GM12878 (cell line): ENCODE measurements at regions not wholly inside any gene's neighbourhood (a gene's known extent, or its start where the extent isn't known, plus 50 kb on each side); places are given as distances from the start of the nearest gene placed in this dataset.
"Not testable (repeated sequence)": the region's sequence is repeated elsewhere in the genome, so short reads cannot be mapped to it uniquely, and the experiment has no call there.

Experiments
- ATAC-seq: fragments of 200-7000 bp; cut with Tn5 transposase; 3 replicates; pipeline ENCODE4 v1.9.1; 2020; ENCODE audit warnings: mild to moderate bottlenecking, moderate library complexity
- BruUV-seq: library from RNA; stranded (reverse); fragments of 400-500 nt; replicated peaks from 2 replicates; lab custom pipeline; 2021; lab: Mats Ljungman, UMichigan
- CTCF ChIA-PET: fragments of 300-600 bp; sonication (Branson Sonifier 250); formaldehyde crosslinking; extraction: SDS; loops from one replicate; lab custom pipeline; 2021; ENCODE audit warnings: inconsistent platforms; lab: Yijun Ruan, JAX
- POLR2A ChIA-PET: fragments of 350-600 bp; formaldehyde crosslinking; extraction: SDS; loops from one replicate; lab custom pipeline; 2021; ENCODE audit warnings: inconsistent platforms; lab: Charles Lee
- RAD21 ChIA-PET: fragments of 300-600 bp; sonication (Branson Sonifier 250); formaldehyde crosslinking; loops from one replicate; lab custom pipeline; 2023; ENCODE audit warnings: antibody characterized with exemption; ENCODE audit not compliant: unreplicated experiment; lab: Charles Lee
- SMC1A ChIA-PET: fragments of 300-600 bp; sonication (Branson Sonifier 250); formaldehyde crosslinking; loops from one replicate; lab custom pipeline; 2023; ENCODE audit not compliant: unreplicated experiment, uncharacterized antibody; lab: Charles Lee
- DNase-seq: peaks from one replicate; pipeline ENCODE4 v3.0.0-alpha.2; 2011; ENCODE audit warnings: low read depth, low spot score
- FAIRE-seq: peaks from 3 replicates; lab custom pipeline; 2011; peaks lifted over from hg19 to GRCh38; lab: Jason Lieb, UNC
- H2AFZ ChIP-seq: 2 replicates; pipeline ENCODE4 v1.6.0; 2011; ENCODE audit warnings: low read depth, low read length, control low read depth; ENCODE audit not compliant: control insufficient read depth
- H3K27ac ChIP-seq: 2 replicates; pipeline ENCODE4 v1.5.1; 2011; ENCODE audit warnings: control low read depth; ENCODE audit not compliant: control insufficient read depth, insufficient read depth
- H3K27me3 ChIP-seq, 2 experiments: replicated peaks in 1 of 2; 2 replicates each; pipeline versions ENCODE4 v1.6.0 to v1.6.1; 2011; ENCODE audit warnings: low read length in 1 of 2; ENCODE audit not compliant: control insufficient read depth in 2 of 2, insufficient read depth in 2 of 2
- H3K36me3 ChIP-seq, 2 experiments: 2 replicates each; pipeline ENCODE4 v1.5.1; 2011; ENCODE audit warnings: low read length in 1 of 2; ENCODE audit not compliant: control insufficient read depth in 2 of 2, insufficient read depth in 2 of 2
- H3K4me1 ChIP-seq: 2 replicates; pipeline ENCODE4 v1.6.1; 2011; ENCODE audit warnings: mild to moderate bottlenecking, low read length, moderate library complexity, mixed read lengths; ENCODE audit not compliant: control insufficient read depth, insufficient read depth
- H3K4me2 ChIP-seq: 2 replicates; pipeline ENCODE4 v1.6.0; 2011; ENCODE audit warnings: control low read depth; ENCODE audit not compliant: control insufficient read depth, insufficient read depth
- H3K4me3 ChIP-seq: fragments of 200-600 bp; sonication (generic); 2 replicates; pipeline ENCODE4 v1.5.1; 2016
- H3K79me2 ChIP-seq: 2 replicates; pipeline ENCODE4 v1.6.0; 2011; ENCODE audit warnings: low read length; ENCODE audit not compliant: control insufficient read depth, insufficient read depth
- H3K9ac ChIP-seq: 2 replicates; pipeline ENCODE4 v1.8.0; 2011; ENCODE audit warnings: low read length, control low read depth, mixed read lengths; ENCODE audit not compliant: control insufficient read depth, insufficient read depth
- H3K9me3 ChIP-seq: replicated peaks from 3 replicates; pipeline ENCODE4 v1.5.1; 2011; ENCODE audit warnings: mild to moderate bottlenecking, low read length; ENCODE audit not compliant: control insufficient read depth, insufficient read depth
- H4K20me1 ChIP-seq: 2 replicates; pipeline ENCODE4 v1.6.0; 2011; ENCODE audit not compliant: control insufficient read depth, insufficient read depth
- CBFB ChIP-seq: IDR thresholded peaks from 2 replicates; pipeline ENCODE4 v1.6.1; 2016; ENCODE audit warnings: antibody characterized with exemption, low read depth
- HDGF ChIP-seq: fragments of 450-650 bp; IDR thresholded peaks from 2 replicates; pipeline ENCODE4 v1.6.1; 2016; ENCODE audit warnings: antibody characterized with exemption
- LARP7 ChIP-seq: fragments of 450-650 bp; IDR thresholded peaks from 2 replicates; pipeline ENCODE4 v1.6.1; 2017; ENCODE audit warnings: mild to moderate bottlenecking
- NR2C1 ChIP-seq: fragments of 450-650 bp; IDR thresholded peaks from 2 replicates; pipeline ENCODE4 v1.6.1; 2017; ENCODE audit warnings: antibody characterized with exemption, mild to moderate bottlenecking, moderate library complexity
- POLR2AphosphoS2 ChIP-seq: IDR thresholded peaks from 2 replicates; pipeline ENCODE4 v1.6.1; 2011; ENCODE audit warnings: low read depth, mild to moderate bottlenecking, low read length, improper control_type of control experiment, moderate library complexity
- STAT3 ChIP-seq: IDR thresholded peaks from 2 replicates; pipeline ENCODE4 v1.6.1; 2011; ENCODE audit warnings: low read depth, low read length, improper control_type of control experiment
- ZBTB4 ChIP-seq: fragments of 450-650 bp; formaldehyde crosslinking; IDR thresholded peaks from 2 replicates; pipeline ENCODE4 v1.4.0; 2022; ENCODE audit warnings: mild to moderate bottlenecking, moderate library complexity
- WGBS: methylation state at CpG from one replicate; pipeline ENCODE4 v1.1.6; 2016; ENCODE audit warnings: low lambda C conversion rate; ENCODE audit not compliant: insufficient replicate concordance, insufficient coverage; ENCODE audit errors: missing lambda C conversion rate; 5-methylcytosine and 5-hydroxymethylcytosine counted together
- in situ Hi-C: fragments of 300-500 bp; cut with MboI; formaldehyde crosslinking; loops from 9 replicates; pipeline ENCODE4 v1.14.3; 2018; ENCODE audit warnings: mixed read lengths
- intact Hi-C: fragments of 100-400 bp; cut with micrococcal nuclease; formaldehyde crosslinking; loops from one replicate; pipeline ENCODE4 v1.14.2; 2022; ENCODE audit not compliant: unreplicated experiment
- TF ChIP-seq, protein P1 (sequence below): IDR thresholded peaks from 2 replicates; pipeline ENCODE4 v1.6.1; 2011; ENCODE audit warnings: mild to moderate bottlenecking, low read depth, low read length, moderate library complexity; ENCODE audit not compliant: insufficient replicate concordance

- TF ChIP-seq ZBTB4 (CRISPR knock-in tag), result no peak
- no peak for TF ChIP-seq HDGF
- TF ChIP-seq CBFB, result no peak
- TF ChIP-seq STAT3, result no peak
- TF ChIP-seq NR2C1, result no peak
- TF ChIP-seq LARP7, result no peak
- TF ChIP-seq, protein P1, sequence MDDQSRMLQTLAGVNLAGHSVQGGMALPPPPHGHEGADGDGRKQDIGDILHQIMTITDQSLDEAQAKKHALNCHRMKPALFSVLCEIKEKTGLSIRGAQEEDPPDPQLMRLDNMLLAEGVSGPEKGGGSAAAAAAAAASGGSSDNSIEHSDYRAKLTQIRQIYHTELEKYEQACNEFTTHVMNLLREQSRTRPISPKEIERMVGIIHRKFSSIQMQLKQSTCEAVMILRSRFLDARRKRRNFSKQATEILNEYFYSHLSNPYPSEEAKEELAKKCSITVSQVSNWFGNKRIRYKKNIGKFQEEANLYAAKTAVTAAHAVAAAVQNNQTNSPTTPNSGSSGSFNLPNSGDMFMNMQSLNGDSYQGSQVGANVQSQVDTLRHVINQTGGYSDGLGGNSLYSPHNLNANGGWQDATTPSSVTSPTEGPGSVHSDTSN, result no peak
- no peak for TF ChIP-seq POLR2AphosphoS2
These were observed 131.9 kb downstream of the EXOC5 start (continued) for GRCh38 chr14:57136669-57137328.

- in situ Hi-C loops, DNase-seq, H3K9ac ChIP-seq, H3K27me3 ChIP-seq, CTCF ChIA-PET, H2AFZ ChIP-seq, H3K36me3 ChIP-seq, H3K4me1 ChIP-seq, H3K79me2 ChIP-seq, RAD21 ChIA-PET, H3K27ac ChIP-seq, H3K4me2 ChIP-seq, H3K4me3 ChIP-seq, POLR2A ChIA-PET, intact Hi-C loops, BruUV-seq, FAIRE-seq, ATAC-seq, H3K9me3 ChIP-seq, SMC1A ChIA-PET, H4K20me1 ChIP-seq: not testable (repeated sequence)
- 56% methylated on average over 6 of the region's 6 CpGs for WGBS
These were observed 140.9 kb downstream of the EXOC5 start for GRCh38 chr14:57127809-57128208.
